GM18499 (cell line): ENCODE measurements at regions not wholly inside any gene's neighbourhood (a gene's known extent, or its start where the extent isn't known, plus 50 kb on each side); places are given as distances from the start of the nearest gene placed in this dataset.
"Not testable (repeated sequence)": the region's sequence is repeated elsewhere in the genome, so short reads cannot be mapped to it uniquely, and the experiment has no call there.

Experiments used
- ATAC-seq: cut with Tn5 transposase; IDR thresholded peaks from one replicate; pipeline ENCODE4 v1.9.1; 2021; ENCODE audit warnings: moderate number of reproducible peaks; ENCODE audit not compliant: insufficient read depth, unreplicated experiment

DNA sequence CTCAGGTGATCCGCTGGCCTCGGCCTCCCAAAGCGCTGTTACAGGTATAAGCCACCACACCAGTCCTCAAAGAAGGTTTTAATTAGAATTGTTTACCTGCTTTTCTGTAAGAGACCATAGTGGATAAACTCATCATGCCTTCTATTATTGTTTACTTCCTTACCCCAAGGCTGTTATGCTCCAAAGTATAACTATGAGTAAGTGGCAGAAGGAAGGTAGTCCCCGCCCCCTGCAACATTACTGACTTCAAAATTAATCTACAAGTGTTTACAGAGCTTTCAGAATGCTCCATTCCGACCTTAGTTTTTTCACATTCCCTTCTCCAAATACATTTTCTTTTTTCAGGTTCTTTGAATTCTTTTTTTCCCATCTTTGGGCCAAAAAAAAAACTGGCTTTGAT, 480.5 kb upstream of the NOX3 start:
- no peak for ATAC-seq

DNA sequence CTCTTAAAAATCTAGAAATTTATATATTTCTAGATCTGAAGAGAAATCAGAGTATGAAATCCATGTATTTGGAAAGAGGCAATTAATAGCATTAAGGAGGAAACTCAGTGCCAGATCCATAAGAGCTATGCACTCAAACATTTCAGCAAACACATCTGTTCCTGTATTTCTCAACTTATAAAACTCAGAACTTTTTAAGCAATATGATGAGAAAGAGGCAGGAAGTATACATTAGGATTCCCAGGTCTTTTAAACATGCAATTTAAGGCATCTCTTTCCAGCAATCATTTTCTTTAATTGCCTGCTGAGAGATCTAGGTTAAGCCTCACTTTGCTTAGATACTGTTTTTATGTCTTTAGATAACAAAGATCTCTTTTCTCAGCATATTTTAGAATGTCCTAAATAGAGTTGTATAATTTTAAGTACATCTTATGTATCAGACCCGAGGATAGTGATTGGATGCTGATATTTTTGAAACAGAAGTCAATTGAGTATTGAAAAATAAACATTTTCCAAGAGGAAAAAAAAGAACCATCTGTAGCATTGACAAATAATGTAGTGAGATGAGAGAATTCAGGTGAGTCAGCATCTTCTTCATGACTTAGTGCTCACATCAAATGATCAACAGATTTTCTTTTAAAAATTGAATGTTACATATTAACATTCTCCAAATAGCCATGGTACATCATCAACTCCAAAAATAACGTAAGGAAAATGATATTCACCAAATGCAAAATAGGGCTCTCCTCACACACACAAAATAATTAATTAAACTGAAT, 461.4 kb upstream of the NOX3 start:
- ATAC-seq: no peak

GRCh38 chr6:155915651-155916050, 460.0 kb upstream of the NOX3 start:
- ATAC-seq: no peak

DNA sequence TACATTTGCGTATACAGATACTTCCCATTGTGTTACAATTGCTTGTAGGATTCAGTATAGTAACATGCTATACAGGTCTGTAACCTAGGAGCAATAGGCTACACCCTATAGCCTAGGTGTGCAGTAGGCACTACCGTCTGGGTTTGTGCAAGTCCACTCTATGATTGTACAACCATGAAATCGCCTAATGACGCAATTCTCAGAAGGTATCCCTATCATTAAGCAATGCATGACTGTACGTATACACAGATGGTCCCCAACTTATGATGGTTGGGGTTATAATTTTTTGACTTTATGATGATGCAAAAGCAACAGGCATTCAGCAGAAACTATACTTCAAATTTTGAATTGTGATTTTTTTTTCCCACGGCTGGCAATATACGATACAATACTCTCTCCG, 458.2 kb upstream of the NOX3 start:
- no peak for ATAC-seq

GRCh38 chr6:155909710-155910109, 454.1 kb upstream of the NOX3 start:
- ATAC-seq: no peak

- no peak for ATAC-seq
Measured at GRCh38 chr6:155895641-155896040, 440.0 kb upstream of the NOX3 start.

- no peak for ATAC-seq
Measured at GRCh38 chr6:155894758-155895157, 439.1 kb upstream of the NOX3 start.

GRCh38 chr6:155894262-155894661, 438.6 kb upstream of the NOX3 start:
- no peak for ATAC-seq

- no peak for ATAC-seq
Measured at GRCh38 chr6:155890409-155890808, 434.8 kb upstream of the NOX3 start.

GRCh38 chr6:155889410-155889809, 433.8 kb upstream of the NOX3 start:
- no peak for ATAC-seq

GRCh38 chr6:155887421-155887820, 431.8 kb upstream of the NOX3 start:
- no peak for ATAC-seq

- ATAC-seq: no peak
Measured at GRCh38 chr6:155883741-155884140, 428.1 kb upstream of the NOX3 start.

DNA sequence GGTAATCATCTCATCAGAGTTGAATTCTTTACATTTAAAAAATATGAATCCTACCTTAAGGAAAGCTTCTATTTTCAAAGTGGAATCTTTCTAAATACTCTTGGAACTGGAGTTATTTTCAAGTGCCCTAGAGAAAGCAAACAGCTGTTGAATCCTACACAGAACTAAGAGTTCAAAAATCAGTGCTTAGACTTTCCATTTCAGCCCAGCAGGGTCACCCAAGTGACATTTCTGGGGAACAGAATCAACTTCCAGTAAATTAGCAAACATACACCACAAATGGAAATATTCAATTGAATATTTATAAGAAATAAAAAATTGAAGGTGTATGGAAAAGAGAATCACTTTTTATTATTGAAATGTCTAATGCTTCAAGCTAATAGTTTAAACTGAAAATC, 427.7 kb upstream of the NOX3 start:
- no peak for ATAC-seq

GRCh38 chr6:155882527-155883333, 427.1 kb upstream of the NOX3 start:
- ATAC-seq: peak; percentile 81

DNA sequence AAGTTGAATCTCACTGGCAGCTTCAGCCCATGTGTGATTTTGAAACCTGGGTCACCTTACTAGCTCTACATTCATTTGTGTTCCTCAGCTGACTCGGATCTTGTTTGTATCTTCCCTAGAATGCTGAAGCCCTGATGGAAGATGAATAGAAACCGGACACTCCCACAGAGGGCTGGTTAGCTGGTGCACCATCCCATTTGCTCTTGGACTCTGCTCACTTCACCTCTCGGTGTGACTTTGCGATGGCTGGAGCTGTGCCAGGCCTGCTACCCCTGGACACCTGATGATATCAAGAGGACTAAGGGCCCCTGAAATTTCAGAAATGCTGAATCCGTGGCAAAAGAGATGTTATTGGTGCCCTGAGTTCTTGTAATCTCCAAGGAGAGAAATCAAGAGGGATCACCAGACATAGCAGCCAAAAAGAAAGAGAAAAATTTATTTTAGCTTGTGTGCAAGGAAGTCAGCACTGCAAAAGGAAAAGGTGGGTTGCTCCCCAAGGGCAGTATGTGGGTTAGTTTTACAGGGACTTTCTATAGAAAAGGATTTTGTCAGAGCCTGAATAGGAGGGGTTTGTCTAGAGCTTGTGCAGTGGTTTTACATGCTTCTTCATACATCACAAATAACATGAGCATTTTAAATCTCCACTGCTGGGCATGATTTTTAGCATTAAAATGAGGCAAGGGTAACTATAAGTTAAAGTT, 426.3 kb upstream of the NOX3 start:
- ATAC-seq: peak; percentile 22

GRCh38 chr6:155880900-155881299, 425.3 kb upstream of the NOX3 start:
- no peak for ATAC-seq

GRCh38 chr6:155872961-155873360, 417.3 kb upstream of the NOX3 start:
- no peak for ATAC-seq

- ATAC-seq: no peak
Measured at GRCh38 chr6:155867682-155868081, 412.0 kb upstream of the NOX3 start.

- ATAC-seq: not testable (repeated sequence)
Measured at GRCh38 chr6:155866676-155867390, 411.2 kb upstream of the NOX3 start.

- no peak for ATAC-seq
Measured at GRCh38 chr6:155861821-155862220, 406.2 kb upstream of the NOX3 start.
